Vagina (tissue), 2 donors: ENCODE measurements at regions not wholly inside any gene's neighbourhood (a gene's known extent, or its start where the extent isn't known, plus 50 kb on each side); places are given as distances from the start of the nearest gene placed in this dataset.

ENCODE experiments used
- POLR2A ChIP-seq, 2 donors: fragments of 450-650 bp; IDR thresholded peaks; one replicate each; pipeline ENCODE4 v1.6.1; 2017; ENCODE audit warnings: antibody characterized with exemption in 2 of 2, mild to moderate bottlenecking in 2 of 2, moderate library complexity in 2 of 2
- POLR2AphosphoS5 ChIP-seq, 2 donors: sonication (generic); formaldehyde crosslinking; IDR thresholded peaks; one replicate each; pipeline ENCODE4 v1.9.0; 2017; ENCODE audit warnings: antibody characterized with exemption in 2 of 2, mild to moderate bottlenecking in 2 of 2, low read depth in 1 of 2; ENCODE audit not compliant: insufficient read depth in 1 of 2
- TF ChIP-seq, protein P1 (sequence below), 3 experiments: fragments of 450-650 bp in 2 of 3; fragments of 200-600 bp in 1 of 3; sonication (generic) in 1 of 3; IDR thresholded peaks; one replicate each; pipeline ENCODE4 v1.5.1; 2017 to 2019; ENCODE audit warnings: antibody characterized with exemption in 3 of 3, mild to moderate bottlenecking in 2 of 3, moderate library complexity in 2 of 3

DNA sequence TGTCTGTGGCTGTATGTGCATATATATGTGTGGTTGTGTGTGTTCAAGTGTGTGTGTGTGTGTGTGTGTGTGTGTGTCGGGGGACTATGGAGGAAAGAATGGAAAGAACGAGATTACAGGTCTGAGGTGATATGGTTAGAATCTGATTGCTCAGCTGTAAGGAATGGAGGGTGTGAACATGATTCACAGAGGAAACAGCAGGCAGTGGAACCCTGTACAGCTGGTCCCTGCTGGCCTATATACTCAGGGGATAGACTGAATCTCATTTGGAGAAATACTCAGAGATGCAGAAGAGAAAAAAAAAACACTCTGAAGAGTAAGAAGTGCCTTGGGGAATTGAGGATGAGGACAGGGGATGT, 180.1 kb upstream of the ESRRG start:
- TF ChIP-seq, protein P1, sequence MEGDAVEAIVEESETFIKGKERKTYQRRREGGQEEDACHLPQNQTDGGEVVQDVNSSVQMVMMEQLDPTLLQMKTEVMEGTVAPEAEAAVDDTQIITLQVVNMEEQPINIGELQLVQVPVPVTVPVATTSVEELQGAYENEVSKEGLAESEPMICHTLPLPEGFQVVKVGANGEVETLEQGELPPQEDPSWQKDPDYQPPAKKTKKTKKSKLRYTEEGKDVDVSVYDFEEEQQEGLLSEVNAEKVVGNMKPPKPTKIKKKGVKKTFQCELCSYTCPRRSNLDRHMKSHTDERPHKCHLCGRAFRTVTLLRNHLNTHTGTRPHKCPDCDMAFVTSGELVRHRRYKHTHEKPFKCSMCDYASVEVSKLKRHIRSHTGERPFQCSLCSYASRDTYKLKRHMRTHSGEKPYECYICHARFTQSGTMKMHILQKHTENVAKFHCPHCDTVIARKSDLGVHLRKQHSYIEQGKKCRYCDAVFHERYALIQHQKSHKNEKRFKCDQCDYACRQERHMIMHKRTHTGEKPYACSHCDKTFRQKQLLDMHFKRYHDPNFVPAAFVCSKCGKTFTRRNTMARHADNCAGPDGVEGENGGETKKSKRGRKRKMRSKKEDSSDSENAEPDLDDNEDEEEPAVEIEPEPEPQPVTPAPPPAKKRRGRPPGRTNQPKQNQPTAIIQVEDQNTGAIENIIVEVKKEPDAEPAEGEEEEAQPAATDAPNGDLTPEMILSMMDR (IDR thresholded peaks at IDR 0.05): no peak
- TF ChIP-seq POLR2AphosphoS5 (IDR thresholded peaks at IDR 0.05; ENCODE audit: insufficient read depth in 1 of 2, low read depth in 1 of 2) (no peak), POLR2A (IDR thresholded peaks at IDR 0.05) (no peak)
